ENCODE measurements at regions not wholly inside any gene's neighbourhood (a gene's known extent, or its start where the extent isn't known, plus 50 kb on each side); places are given as distances from the start of the nearest gene placed in this dataset.
"Not testable (repeated sequence)": the region's sequence is repeated elsewhere in the genome, so short reads cannot be mapped to it uniquely, and the experiment has no call there.

DNA sequence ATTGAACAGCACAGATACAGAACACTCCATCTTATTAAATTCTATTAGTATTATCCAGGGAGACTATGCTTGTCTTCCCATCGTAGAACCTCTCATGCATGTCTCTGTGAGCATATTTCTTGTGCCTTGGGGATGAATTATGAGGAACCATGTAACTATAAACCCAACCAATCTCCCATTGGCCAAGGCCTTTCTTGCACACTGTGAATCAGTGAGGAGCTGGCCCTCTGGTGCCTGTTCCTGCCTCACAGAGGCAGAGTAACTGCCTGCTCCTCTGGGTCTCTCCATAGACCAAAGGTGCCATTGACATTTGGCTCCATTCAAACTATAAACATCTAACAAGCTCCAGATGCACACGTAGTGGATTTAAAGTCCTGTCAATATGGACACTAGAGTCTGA is 190.4 kb downstream of the ENC1 start:
- TF ChIP-seq POLR2A (IDR thresholded peaks at IDR 0.05): no peak
- TF ChIP-seq CTCF (IDR thresholded peaks at IDR 0.05): no peak
- DNase-seq: no peak
- no peak overlapping the region for H3K27ac ChIP-seq
- H3K36me3 ChIP-seq (ENCODE audit: low read depth, missing control alignments): no peaks in the 10 kb centered on the region
- no peaks in the 10 kb centered on the region for H3K9me3 ChIP-seq
- no peak overlapping the region for H3K4me3 ChIP-seq
- H3K27me3 ChIP-seq: no peaks in the 10 kb centered on the region
- 74 to 84% methylated on average over 2 of the region's 2 CpGs for WGBS, 2 donors
- intact Hi-C loops (cut with DNase I; ENCODE audit: low total_unique reads): no loop called here
- peaks cover 3% of the 10 kb centered on the region for H3K4me1 ChIP-seq

DNA sequence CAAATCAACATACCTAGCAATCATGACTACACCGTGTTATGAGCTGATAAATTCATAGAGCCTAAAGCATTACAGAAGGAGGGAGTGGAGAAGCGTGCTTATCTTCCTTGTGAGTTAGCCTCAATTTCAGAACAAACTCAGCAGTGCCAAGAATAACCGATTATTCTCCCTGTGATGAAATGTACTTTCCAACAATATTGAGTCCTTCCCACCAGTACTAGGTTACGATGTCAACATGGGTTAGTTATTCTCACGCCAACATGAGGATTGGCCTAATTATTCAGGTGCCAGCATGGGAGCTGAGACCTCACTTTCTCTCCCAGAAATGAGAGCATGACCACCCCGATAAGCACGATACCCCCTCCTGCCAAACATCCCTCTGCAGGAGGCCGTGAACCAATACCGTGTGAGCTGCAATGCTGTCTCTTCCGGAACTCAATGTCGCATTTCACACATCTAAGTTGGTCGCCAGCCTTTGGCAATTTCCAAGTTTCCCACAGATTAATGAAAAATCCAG is 193.7 kb downstream of the ENC1 start:
- Histone ChIP-seq H3K27me3 (no peaks in the 10 kb centered on the region), H3K4me3 (no peak overlapping the region), H3K36me3 (ENCODE audit: low read depth, missing control alignments) (no peaks in the 10 kb centered on the region), H3K4me1 (peaks cover 12% of the 10 kb centered on the region), H3K9me3 (no peaks in the 10 kb centered on the region), H3K27ac (peak overlapping the region in 1 of 2 donors; percentile 60)
- TF ChIP-seq CTCF (IDR thresholded peaks at IDR 0.05) (no peak), POLR2A (IDR thresholded peaks at IDR 0.05) (no peak)
- 52 to 56% methylated on average over 12 of the region's 12 CpGs for WGBS, 2 donors
- intact Hi-C loops (cut with DNase I; ENCODE audit: low total_unique reads): no loop called here
- DNase-seq: no peak

- Histone ChIP-seq H3K9me3 (no peaks in the 10 kb centered on the region), H3K36me3 (ENCODE audit: low read depth, missing control alignments) (no peaks in the 10 kb centered on the region), H3K27me3 (no peaks in the 10 kb centered on the region), H3K4me3 (no peak overlapping the region), H3K4me1 (peaks cover 14% of the 10 kb centered on the region), H3K27ac (no peak overlapping the region)
- no peak for DNase-seq
- 28 to 40% methylated on average over 3 of the region's 3 CpGs for WGBS, 2 donors
- TF ChIP-seq POLR2A (IDR thresholded peaks at IDR 0.05) (no peak), CTCF (IDR thresholded peaks at IDR 0.05) (no peak)
- intact Hi-C loops (cut with DNase I; ENCODE audit: low total_unique reads): no loop called here
Measured at GRCh38 chr5:74442466-74442865, 198.1 kb downstream of the ENC1 start.

DNA sequence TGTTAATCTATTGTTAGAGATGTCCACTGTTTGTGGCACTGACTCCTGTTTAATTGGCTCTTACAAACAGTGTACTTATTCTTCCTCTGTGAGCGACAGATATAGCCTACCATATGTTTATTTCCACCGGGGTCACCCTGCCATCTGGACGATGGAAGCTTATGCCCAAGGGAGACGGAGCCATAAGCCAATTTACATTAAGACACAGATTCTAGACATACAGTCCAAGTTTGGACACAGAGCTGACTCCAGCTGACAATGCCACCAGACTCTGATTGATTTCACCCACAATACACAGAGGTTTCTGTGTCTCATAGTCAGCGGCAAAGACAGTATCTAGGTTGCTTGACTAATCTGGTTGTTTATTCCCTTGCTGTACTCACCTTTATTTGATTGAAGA is 198.9 kb downstream of the ENC1 start:
- whole genome bisulfite sequencing, 2 donors: 83 to 91% methylated on average over 5 of the region's 5 CpGs
- Histone ChIP-seq H3K4me1 (peaks cover 12% of the 10 kb centered on the region), H3K36me3 (ENCODE audit: low read depth, missing control alignments) (no peaks in the 10 kb centered on the region), H3K27me3 (no peaks in the 10 kb centered on the region), H3K4me3 (no peak overlapping the region), H3K27ac (no peak overlapping the region), H3K9me3 (no peaks in the 10 kb centered on the region)
- intact Hi-C loops (cut with DNase I; ENCODE audit: low total_unique reads): no loop called here
- no peak for DNase-seq
- TF ChIP-seq CTCF (IDR thresholded peaks at IDR 0.05) (no peak), POLR2A (IDR thresholded peaks at IDR 0.05) (no peak)

- DNase-seq: no peak
- TF ChIP-seq CTCF (IDR thresholded peaks at IDR 0.05) (no peak), POLR2A (IDR thresholded peaks at IDR 0.05) (no peak)
- H3K9me3 ChIP-seq: no peaks in the 10 kb centered on the region
- intact Hi-C loops (cut with DNase I; ENCODE audit: low total_unique reads): no loop called here
- WGBS, 2 donors: 83 to 91% methylated on average over 2 of the region's 2 CpGs
- H3K4me1 ChIP-seq: peaks cover 12% of the 10 kb centered on the region
- no peak overlapping the region for H3K4me3 ChIP-seq
- no peaks in the 10 kb centered on the region for H3K27me3 ChIP-seq
- no peak overlapping the region for H3K27ac ChIP-seq
- H3K36me3 ChIP-seq (ENCODE audit: low read depth, missing control alignments): no peaks in the 10 kb centered on the region
Measured at GRCh38 chr5:74440341-74440740, 200.2 kb downstream of the ENC1 start.

DNA sequence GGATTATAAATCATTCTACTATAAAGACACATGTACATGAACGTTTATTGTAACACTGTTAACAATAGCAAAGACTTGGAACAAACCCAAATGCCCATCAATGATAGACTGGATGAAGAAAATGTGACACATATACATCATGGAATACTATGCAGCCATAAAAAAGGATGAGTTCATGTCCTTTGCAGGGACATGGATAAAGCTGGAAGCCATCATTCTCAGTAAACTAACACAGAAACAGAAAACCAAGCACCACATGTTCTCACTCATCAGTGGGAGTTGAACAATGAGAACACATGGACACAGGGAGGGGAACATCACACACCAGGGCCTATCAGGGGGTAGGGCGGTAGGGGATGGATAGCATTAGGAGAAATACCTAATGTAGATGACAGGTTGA is 202.7 kb downstream of the ENC1 start:
- WGBS, 2 donors: 64 to 83% methylated on average over 2 of the region's 2 CpGs
- intact Hi-C loops (cut with DNase I; ENCODE audit: low total_unique reads); H3K4me3 ChIP-seq; H3K36me3 ChIP-seq (ENCODE audit: low read depth, missing control alignments); H3K27me3 ChIP-seq; DNase-seq; H3K27ac ChIP-seq; H3K9me3 ChIP-seq: not testable (repeated sequence)
- H3K4me1 ChIP-seq: peaks cover 29% of the 10 kb centered on the region

Measured in testis (tissue), 2 donors.